Esophagus mucosa (tissue), 1 donor: ENCODE measurements at regions not wholly inside any gene's neighbourhood (a gene's known extent, or its start where the extent isn't known, plus 50 kb on each side); places are given as distances from the start of the nearest gene placed in this dataset.

Experiments used
- ATAC-seq: fragments of 200-7000 bp; cut with Tn5 transposase; one replicate; pipeline ENCODE4 v1.9.1; 2020
- donor health status: DM: yes; HTN: yes; CAD: no.

- no peak for ATAC-seq
Observed at GRCh38 chr15:25947323-25948314, 84.5 kb upstream of the ATP10A start.

- peak; percentile 8 for ATAC-seq
Observed at GRCh38 chr15:25946241-25946805, 83.2 kb upstream of the ATP10A start.

GRCh38 chr15:25944386-25944785 is 81.3 kb upstream of the ATP10A start:
- ATAC-seq, result no peak

GRCh38 chr15:25943831-25944230 is 80.7 kb upstream of the ATP10A start:
- ATAC-seq, result no peak

- ATAC-seq, result peak; percentile 67
Observed at GRCh38 chr15:25939122-25939521, 76.0 kb upstream of the ATP10A start.

GRCh38 chr15:25937796-25938195 is 74.7 kb upstream of the ATP10A start:
- ATAC-seq, result no peak

GRCh38 chr15:25936004-25936403 is 72.9 kb upstream of the ATP10A start:
- ATAC-seq, result no peak

GRCh38 chr15:25933456-25934158 is 70.5 kb upstream of the ATP10A start:
- ATAC-seq, result peak; percentile 81

- no peak for ATAC-seq
Observed at GRCh38 chr15:25932696-25933095, 69.6 kb upstream of the ATP10A start.

GRCh38 chr15:25931851-25932250 is 68.7 kb upstream of the ATP10A start:
- ATAC-seq, result no peak

GRCh38 chr15:25930931-25931330 is 67.8 kb upstream of the ATP10A start:
- ATAC-seq, result no peak
